PC-9 (cell line): ENCODE measurements at regions not wholly inside any gene's neighbourhood (a gene's known extent, or its start where the extent isn't known, plus 50 kb on each side); places are given as distances from the start of the nearest gene placed in this dataset.

Experiments used
- EZH2 ChIP-seq: fragments of 200-600 bp; sonication (generic); IDR thresholded peaks from 2 replicates; pipeline ENCODE4 v1.8.0; 2017; ENCODE audit warnings: antibody characterized with exemption, low read depth
- TF ChIP-seq, protein P1 (sequence below): fragments of 200-600 bp; sonication (generic); conservative IDR thresholded peaks from 2 replicates; pipeline ENCODE4 v1.6.1; 2017; ENCODE audit warnings: mixed run types, antibody characterized with exemption, mild to moderate bottlenecking, moderate library complexity

DNA sequence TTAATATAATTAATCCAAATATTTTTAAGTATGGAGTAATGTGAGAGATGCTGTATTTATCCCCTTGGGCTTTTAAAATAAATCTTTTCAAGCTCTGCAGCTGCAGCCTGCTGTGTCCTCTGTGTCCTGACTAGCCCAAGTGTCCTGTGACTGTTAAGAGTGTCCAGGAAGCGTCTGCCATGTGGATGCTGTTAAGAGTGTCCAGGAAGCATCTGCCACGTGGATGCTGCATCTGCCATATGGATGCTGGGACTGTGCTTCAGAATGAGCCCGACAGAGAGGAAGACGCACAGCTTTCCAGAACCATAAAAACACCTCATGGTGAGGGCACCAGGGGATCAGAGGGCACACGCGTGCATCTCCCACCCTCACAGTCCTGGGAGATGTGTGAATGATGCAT is 307.2 kb downstream of the ADGRD1 start:
- TF ChIP-seq EZH2 = no peak
- TF ChIP-seq, protein P1, sequence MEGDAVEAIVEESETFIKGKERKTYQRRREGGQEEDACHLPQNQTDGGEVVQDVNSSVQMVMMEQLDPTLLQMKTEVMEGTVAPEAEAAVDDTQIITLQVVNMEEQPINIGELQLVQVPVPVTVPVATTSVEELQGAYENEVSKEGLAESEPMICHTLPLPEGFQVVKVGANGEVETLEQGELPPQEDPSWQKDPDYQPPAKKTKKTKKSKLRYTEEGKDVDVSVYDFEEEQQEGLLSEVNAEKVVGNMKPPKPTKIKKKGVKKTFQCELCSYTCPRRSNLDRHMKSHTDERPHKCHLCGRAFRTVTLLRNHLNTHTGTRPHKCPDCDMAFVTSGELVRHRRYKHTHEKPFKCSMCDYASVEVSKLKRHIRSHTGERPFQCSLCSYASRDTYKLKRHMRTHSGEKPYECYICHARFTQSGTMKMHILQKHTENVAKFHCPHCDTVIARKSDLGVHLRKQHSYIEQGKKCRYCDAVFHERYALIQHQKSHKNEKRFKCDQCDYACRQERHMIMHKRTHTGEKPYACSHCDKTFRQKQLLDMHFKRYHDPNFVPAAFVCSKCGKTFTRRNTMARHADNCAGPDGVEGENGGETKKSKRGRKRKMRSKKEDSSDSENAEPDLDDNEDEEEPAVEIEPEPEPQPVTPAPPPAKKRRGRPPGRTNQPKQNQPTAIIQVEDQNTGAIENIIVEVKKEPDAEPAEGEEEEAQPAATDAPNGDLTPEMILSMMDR = no peak
